GM12872 (cell line): ENCODE measurements at regions not wholly inside any gene's neighbourhood (a gene's known extent, or its start where the extent isn't known, plus 50 kb on each side); places are given as distances from the start of the nearest gene placed in this dataset.

Experiments used
- CTCF ChIP-seq: IDR thresholded peaks from 3 replicates; pipeline ENCODE4 v1.5.1; 2011; ENCODE audit warnings: low read depth, mild to moderate bottlenecking, low read length, moderate library complexity; ENCODE audit not compliant: insufficient read depth

- no peak for TF ChIP-seq CTCF
Observed at GRCh38 chr1:30627206-30627605, 96.2 kb downstream of the MATN1 start.

- no peak for TF ChIP-seq CTCF
Observed at GRCh38 chr1:30623431-30623830, 100.0 kb downstream of the MATN1 start.

GRCh38 chr1:30619619-30620018, 103.8 kb downstream of the MATN1 start:
- TF ChIP-seq CTCF, result no peak

- TF ChIP-seq CTCF, result no peak
Observed at GRCh38 chr1:30618335-30618747, 105.0 kb downstream of the MATN1 start.

GRCh38 chr1:30616759-30617158, 106.6 kb downstream of the MATN1 start:
- no peak for TF ChIP-seq CTCF

- TF ChIP-seq CTCF, result no peak
Observed at GRCh38 chr1:30615816-30616590, 107.4 kb downstream of the MATN1 start.

- TF ChIP-seq CTCF, result no peak
Observed at GRCh38 chr1:30615076-30615795, 108.1 kb downstream of the MATN1 start.
